Rectal smooth muscle tissue (tissue), 1 donor: ENCODE measurements at regions not wholly inside any gene's neighbourhood (a gene's known extent, or its start where the extent isn't known, plus 50 kb on each side); places are given as distances from the start of the nearest gene placed in this dataset.

Experiments
- H3K27ac ChIP-seq: one replicate; pipeline ENCODE4 v1.7.0; 2013; ENCODE audit warnings: low read depth, low read length, inconsistent platforms
- H3K27me3 ChIP-seq: one replicate; pipeline ENCODE4 v1.7.0; 2013; ENCODE audit warnings: low read length; ENCODE audit not compliant: control insufficient read depth, insufficient read depth
- H3K36me3 ChIP-seq: one replicate; pipeline ENCODE4 v1.7.0; 2013; ENCODE audit warnings: low read length; ENCODE audit not compliant: control insufficient read depth, insufficient read depth
- H3K4me1 ChIP-seq: one replicate; pipeline ENCODE4 v1.7.0; 2013; ENCODE audit warnings: low read length; ENCODE audit not compliant: control insufficient read depth, insufficient read depth
- H3K4me3 ChIP-seq: one replicate; pipeline ENCODE4 v1.7.0; 2013; ENCODE audit warnings: low read length
- H3K9ac ChIP-seq: one replicate; pipeline ENCODE4 v1.7.0; 2013; ENCODE audit warnings: low read length

GRCh38 chr3:117710501-117710900 is 1000.9 kb downstream of the TUSC7 start:
- Histone ChIP-seq H3K4me1 (no peaks in the 10 kb centered on the region), H3K27ac (no peak overlapping the region), H3K36me3 (no peaks in the 10 kb centered on the region), H3K27me3 (no peaks in the 10 kb centered on the region), H3K4me3 (no peak overlapping the region), H3K9ac (no peak overlapping the region)

- Histone ChIP-seq H3K9ac (no peak overlapping the region), H3K36me3 (no peaks in the 10 kb centered on the region), H3K27me3 (no peaks in the 10 kb centered on the region), H3K4me3 (no peak overlapping the region), H3K4me1 (no peaks in the 10 kb centered on the region), H3K27ac (no peak overlapping the region)
These were observed 1009.8 kb downstream of the TUSC7 start for GRCh38 chr3:117719316-117719926.

- H3K27ac ChIP-seq = no peak overlapping the region
- no peaks in the 10 kb centered on the region for H3K36me3 ChIP-seq
- no peak overlapping the region for H3K9ac ChIP-seq
- H3K27me3 ChIP-seq = no peaks in the 10 kb centered on the region
- H3K4me1 ChIP-seq = no peaks in the 10 kb centered on the region
- no peak overlapping the region for H3K4me3 ChIP-seq
These were observed 1012.3 kb downstream of the TUSC7 start for GRCh38 chr3:117721866-117722265.

- no peak overlapping the region for H3K4me3 ChIP-seq
- no peaks in the 10 kb centered on the region for H3K36me3 ChIP-seq
- H3K9ac ChIP-seq = no peak overlapping the region
- no peak overlapping the region for H3K27ac ChIP-seq
- no peaks in the 10 kb centered on the region for H3K4me1 ChIP-seq
- no peaks in the 10 kb centered on the region for H3K27me3 ChIP-seq
These were observed 1013.3 kb downstream of the TUSC7 start for GRCh38 chr3:117722856-117723255.

GRCh38 chr3:117723825-117724224 is 1014.2 kb downstream of the TUSC7 start:
- Histone ChIP-seq H3K4me1 (no peaks in the 10 kb centered on the region), H3K9ac (no peak overlapping the region), H3K27ac (no peak overlapping the region)

GRCh38 chr3:117725314-117725713 is 1015.7 kb downstream of the TUSC7 start:
- no peak overlapping the region for H3K4me3 ChIP-seq
- no peaks in the 10 kb centered on the region for H3K27me3 ChIP-seq
- no peak overlapping the region for H3K9ac ChIP-seq
- no peaks in the 10 kb centered on the region for H3K4me1 ChIP-seq
- no peaks in the 10 kb centered on the region for H3K36me3 ChIP-seq
- H3K27ac ChIP-seq = no peak overlapping the region

More at GRCh38 chr3:117723825-117724224, 1014.2 kb downstream of the TUSC7 start:
- Histone ChIP-seq H3K4me3 (no peak overlapping the region), H3K36me3 (no peaks in the 10 kb centered on the region), H3K27me3 (no peaks in the 10 kb centered on the region)

- no peak overlapping the region for H3K27ac ChIP-seq
- H3K36me3 ChIP-seq = no peaks in the 10 kb centered on the region
- H3K4me3 ChIP-seq = no peak overlapping the region
- H3K4me1 ChIP-seq = no peaks in the 10 kb centered on the region
- H3K27me3 ChIP-seq = no peaks in the 10 kb centered on the region
- no peak overlapping the region for H3K9ac ChIP-seq
These were observed 1017.2 kb downstream of the TUSC7 start for GRCh38 chr3:117726776-117727175.

GRCh38 chr3:117728226-117728625 is 1018.6 kb downstream of the TUSC7 start:
- Histone ChIP-seq H3K4me3 (no peak overlapping the region), H3K9ac (no peak overlapping the region)

GRCh38 chr3:117734496-117734895 is 1024.9 kb downstream of the TUSC7 start:
- Histone ChIP-seq H3K36me3 (no peaks in the 10 kb centered on the region), H3K4me1 (no peaks in the 10 kb centered on the region), H3K27ac (no peak overlapping the region), H3K9ac (no peak overlapping the region), H3K27me3 (no peaks in the 10 kb centered on the region), H3K4me3 (no peak overlapping the region)

More at GRCh38 chr3:117728226-117728625, 1018.6 kb downstream of the TUSC7 start:
- Histone ChIP-seq H3K36me3 (no peaks in the 10 kb centered on the region), H3K27ac (no peak overlapping the region), H3K4me1 (no peaks in the 10 kb centered on the region), H3K27me3 (no peaks in the 10 kb centered on the region)

- no peaks in the 10 kb centered on the region for H3K36me3 ChIP-seq
- no peak overlapping the region for H3K9ac ChIP-seq
- H3K27me3 ChIP-seq = no peaks in the 10 kb centered on the region
- no peak overlapping the region for H3K4me3 ChIP-seq
- H3K4me1 ChIP-seq = no peaks in the 10 kb centered on the region
- H3K27ac ChIP-seq = no peak overlapping the region
These were observed 1026.0 kb downstream of the TUSC7 start for GRCh38 chr3:117735481-117736101.

GRCh38 chr3:117736846-117737245 is 1027.3 kb downstream of the TUSC7 start:
- Histone ChIP-seq H3K27me3 (no peaks in the 10 kb centered on the region), H3K9ac (no peak overlapping the region), H3K27ac (no peak overlapping the region), H3K36me3 (no peaks in the 10 kb centered on the region), H3K4me1 (no peaks in the 10 kb centered on the region), H3K4me3 (no peak overlapping the region)

- H3K4me1 ChIP-seq = no peaks in the 10 kb centered on the region
- no peak overlapping the region for H3K4me3 ChIP-seq
- H3K27me3 ChIP-seq = no peaks in the 10 kb centered on the region
- H3K9ac ChIP-seq = no peak overlapping the region
- no peak overlapping the region for H3K27ac ChIP-seq
- H3K36me3 ChIP-seq = no peaks in the 10 kb centered on the region
These were observed 1034.4 kb downstream of the TUSC7 start for GRCh38 chr3:117743993-117744392.

- Histone ChIP-seq H3K27ac (no peak overlapping the region), H3K36me3 (no peaks in the 10 kb centered on the region), H3K4me1 (no peaks in the 10 kb centered on the region), H3K4me3 (no peak overlapping the region), H3K27me3 (no peaks in the 10 kb centered on the region), H3K9ac (no peak overlapping the region)
These were observed 1035.4 kb downstream of the TUSC7 start for GRCh38 chr3:117744935-117745334.
